Mucosa of descending colon (tissue), 3 donors: ENCODE measurements at regions not wholly inside any gene's neighbourhood (a gene's known extent, or its start where the extent isn't known, plus 50 kb on each side); places are given as distances from the start of the nearest gene placed in this dataset.

Source experiments
- ATAC-seq: fragments of 200-7000 bp; cut with Tn5 transposase; one replicate; pipeline ENCODE4 v1.9.1; 2020; ENCODE audit warnings: mild to moderate bottlenecking, moderate library complexity
- DNase-seq, 3 donors: peaks; one replicate each; pipeline ENCODE4 v3.0.0-alpha.2; 2020
- H3K36me3 ChIP-seq: fragments of 200-600 bp; one replicate; pipeline ENCODE4 v1.8.0; 2021; ENCODE audit warnings: low read depth, mild to moderate bottlenecking
- H3K4me1 ChIP-seq: fragments of 200-600 bp; one replicate; pipeline ENCODE4 v1.8.0; 2021; ENCODE audit warnings: low read depth, mild to moderate bottlenecking
- H3K4me3 ChIP-seq: fragments of 200-600 bp; one replicate; pipeline ENCODE4 v1.8.0; 2021; ENCODE audit warnings: mild to moderate bottlenecking
- H3K9me3 ChIP-seq: fragments of 200-600 bp; one replicate; pipeline ENCODE4 v1.8.0; 2021; ENCODE audit warnings: mild to moderate bottlenecking
- CTCF ChIP-seq: fragments of 200-600 bp; IDR thresholded peaks from one replicate; pipeline ENCODE4 v1.8.0; 2022; ENCODE audit warnings: antibody characterized with exemption, mild to moderate bottlenecking
- intact Hi-C, 2 donors: fragments of 100-400 bp; cut with DNase I in 1 of 2; cut with micrococcal nuclease in 1 of 2; formaldehyde crosslinking; loops; one replicate each; pipeline versions ENCODE4 v1.11.0 to v1.11.1; 2022; cut with DNase I, micrococcal nuclease
- donor health status: DM: no; HTN: no; CAD: no; lungs with moderate emphysema.
- donor health status: DM: no; HTN: no; CAD: no.
- donor health status: DM: no; HTN: yes; CAD: no.

GRCh38 chr15:70358011-70358819 is 260.5 kb upstream of the TLE3 start:
- intact Hi-C loops: no loop called here
- peak; percentile 42 for ATAC-seq

GRCh38 chr15:70357453-70357852 is 259.7 kb upstream of the TLE3 start:
- H3K4me3 ChIP-seq: no peak overlapping the region
- no peak for TF ChIP-seq CTCF
- no peaks in the 10 kb centered on the region for H3K4me1 ChIP-seq
- no peaks in the 10 kb centered on the region for H3K9me3 ChIP-seq
- H3K36me3 ChIP-seq: no peaks in the 10 kb centered on the region
- intact Hi-C loops: no loop called here
- DNase-seq (no peak), ATAC-seq (peak; percentile 31)

More at GRCh38 chr15:70358011-70358819, 260.5 kb upstream of the TLE3 start:
- no peaks in the 10 kb centered on the region for H3K36me3 ChIP-seq
- H3K4me3 ChIP-seq: no peak overlapping the region
- no peak for DNase-seq
- no peak for TF ChIP-seq CTCF
- no peaks in the 10 kb centered on the region for H3K4me1 ChIP-seq
- H3K9me3 ChIP-seq: no peaks in the 10 kb centered on the region

- intact Hi-C loops: no loop called here
- DNase-seq: no peak
- Histone ChIP-seq H3K4me3 (no peak overlapping the region), H3K36me3 (no peaks in the 10 kb centered on the region), H3K4me1 (no peaks in the 10 kb centered on the region), H3K9me3 (no peaks in the 10 kb centered on the region)
- no peak for TF ChIP-seq CTCF
- ATAC-seq: no peak
These were observed 259.2 kb upstream of the TLE3 start for GRCh38 chr15:70356919-70357318.

- H3K36me3 ChIP-seq: no peaks in the 10 kb centered on the region
- H3K4me3 ChIP-seq: no peak overlapping the region
- H3K9me3 ChIP-seq: no peaks in the 10 kb centered on the region
- ATAC-seq (no peak), DNase-seq (no peak)
- intact Hi-C loops: no loop called here
- no peaks in the 10 kb centered on the region for H3K4me1 ChIP-seq
- TF ChIP-seq CTCF: no peak
These were observed 258.5 kb upstream of the TLE3 start for GRCh38 chr15:70356062-70356860.

GRCh38 chr15:70355275-70355795 is 257.6 kb upstream of the TLE3 start:
- H3K36me3 ChIP-seq: no peaks in the 10 kb centered on the region
- intact Hi-C loops: no loop called here
- no peak overlapping the region for H3K4me3 ChIP-seq
- DNase-seq (no peak), ATAC-seq (no peak)
- TF ChIP-seq CTCF: no peak
- H3K4me1 ChIP-seq: no peaks in the 10 kb centered on the region
- no peaks in the 10 kb centered on the region for H3K9me3 ChIP-seq
